ENCODE measurements at regions not wholly inside any gene's neighbourhood (a gene's known extent, or its start where the extent isn't known, plus 50 kb on each side); places are given as distances from the start of the nearest gene placed in this dataset.

DNA sequence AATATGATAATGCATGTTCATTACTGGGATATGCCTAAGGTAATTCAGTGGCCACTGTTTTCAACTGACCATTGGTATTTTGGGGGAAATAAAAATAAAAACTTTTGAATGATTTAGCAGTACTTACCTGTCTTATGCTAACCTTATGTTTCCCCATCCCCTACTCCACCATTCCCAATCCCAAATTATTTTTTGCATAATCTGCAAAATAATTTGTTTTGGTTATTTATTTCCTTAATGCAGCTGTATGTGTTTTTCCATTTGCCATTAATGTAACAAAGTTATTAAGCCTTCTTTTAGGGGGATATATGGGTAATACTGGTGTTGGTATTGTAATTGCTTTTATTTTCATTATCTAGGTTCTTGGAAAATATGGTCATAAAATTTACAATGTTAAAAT, 213.9 kb upstream of the GULP1 start:
- no peak for DNase-seq

- DNase-seq: no peak
Observed at GRCh38 chr2:188078534-188078933, 213.1 kb upstream of the GULP1 start.

- DNase-seq: no peak
Observed at GRCh38 chr2:188079196-188079595, 212.5 kb upstream of the GULP1 start.

GRCh38 chr2:188085421-188085820, 206.3 kb upstream of the GULP1 start:
- DNase-seq: no peak

DNA sequence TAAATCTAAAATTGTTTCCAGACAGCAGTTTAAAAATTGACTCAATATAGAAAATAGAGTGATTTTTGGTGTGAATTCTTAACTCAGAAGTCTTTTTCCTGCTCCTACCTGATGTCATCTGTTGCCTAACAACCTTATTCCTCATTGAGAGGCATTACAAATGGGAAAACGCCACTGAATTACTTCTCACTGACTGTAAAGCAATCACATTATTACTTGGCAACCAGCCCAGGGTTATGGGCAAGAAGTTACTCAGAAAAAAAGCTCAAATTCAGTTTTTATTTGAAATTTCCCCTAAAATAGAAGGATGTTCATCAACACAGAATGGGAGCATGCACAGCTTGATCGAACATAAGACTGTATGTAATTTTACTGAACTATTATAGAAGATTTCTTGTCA, 201.8 kb upstream of the GULP1 start:
- no peak for DNase-seq

GRCh38 chr2:188091220-188091619, 200.5 kb upstream of the GULP1 start:
- no peak for DNase-seq

DNA sequence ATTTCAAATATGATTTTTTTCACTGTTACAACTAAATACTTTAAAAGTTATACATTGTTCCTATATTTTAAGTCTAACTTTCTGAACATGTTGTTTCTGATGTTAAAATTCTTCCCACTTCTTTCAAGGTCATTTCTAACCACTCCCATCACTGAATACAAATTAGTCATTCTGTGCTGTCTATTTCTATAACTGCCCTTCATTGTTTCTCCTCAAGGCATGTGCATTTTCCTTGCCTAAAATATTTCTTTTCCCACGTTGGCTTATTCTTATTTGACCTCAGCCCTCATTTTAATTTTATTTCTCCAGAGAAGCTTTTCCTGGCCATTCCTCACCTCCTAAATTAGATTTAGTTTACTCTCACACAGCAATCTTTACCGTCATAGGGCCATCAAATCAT, 198.9 kb upstream of the GULP1 start:
- DNase-seq: no peak

DNA sequence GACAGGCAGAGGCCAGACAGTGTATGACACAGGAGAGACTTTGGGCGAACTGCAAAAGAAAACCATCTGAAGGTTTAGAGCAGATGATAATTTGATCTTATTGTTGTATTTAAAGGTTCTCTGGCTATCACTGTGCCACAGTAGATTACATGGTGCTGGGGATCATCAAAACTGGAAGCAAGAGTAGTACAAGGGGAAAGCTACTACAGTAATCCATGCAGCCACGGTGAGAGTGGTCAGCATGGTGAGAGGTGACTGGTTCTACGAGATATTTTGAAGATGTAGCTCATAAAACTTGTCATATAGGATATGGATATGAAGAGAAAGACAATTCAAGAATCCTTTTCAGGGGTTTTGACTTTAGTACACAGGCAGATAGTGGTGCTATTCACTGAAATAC, 194.8 kb upstream of the GULP1 start:
- DNase-seq: no peak

- no peak for DNase-seq
Observed at GRCh38 chr2:188102881-188103280, 188.8 kb upstream of the GULP1 start.

- DNase-seq: no peak
Observed at GRCh38 chr2:188114014-188114413, 177.7 kb upstream of the GULP1 start.

- no peak for DNase-seq
Observed at GRCh38 chr2:188117706-188118105, 174.0 kb upstream of the GULP1 start.

DNA sequence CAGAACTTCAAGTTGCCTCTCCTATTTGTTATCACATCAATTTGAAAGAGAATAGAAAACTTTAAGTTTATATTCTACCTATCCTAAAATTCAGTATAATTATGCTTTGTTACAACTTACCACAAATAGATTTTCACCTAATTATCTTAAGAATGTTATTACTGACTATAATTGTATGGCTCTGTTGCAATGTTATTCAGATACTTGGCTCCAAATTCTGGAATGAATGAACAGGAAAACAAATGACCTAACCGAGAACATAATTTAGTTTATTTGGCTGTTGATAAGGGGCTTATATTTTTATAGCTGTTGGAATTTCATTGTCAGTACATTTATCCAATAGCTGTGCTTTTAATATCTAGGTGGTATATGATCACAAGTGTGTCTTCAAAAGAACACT, 173.2 kb upstream of the GULP1 start:
- no peak for DNase-seq

GRCh38 chr2:188119112-188119838, 172.4 kb upstream of the GULP1 start:
- no peak for DNase-seq

DNA sequence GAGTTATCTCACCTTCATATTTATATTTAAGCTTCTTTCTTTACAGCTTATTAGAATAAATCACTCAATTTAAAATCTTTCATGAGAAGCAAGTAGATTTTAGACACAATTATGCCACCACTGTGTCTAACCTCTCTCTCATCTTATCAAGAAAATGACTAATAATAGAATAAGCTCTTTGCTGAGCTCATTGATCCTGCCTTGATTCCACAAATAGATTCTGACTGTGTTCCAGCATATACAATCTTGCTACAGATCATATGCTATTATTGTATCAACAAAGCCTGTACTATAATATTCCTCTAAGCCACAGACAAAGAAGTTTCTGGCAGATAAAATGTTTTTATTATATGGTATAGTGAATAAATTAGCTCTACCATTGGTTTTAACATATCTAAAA, 168.7 kb upstream of the GULP1 start:
- DNase-seq: no peak

- DNase-seq: no peak
Observed at GRCh38 chr2:188129677-188130076, 162.0 kb upstream of the GULP1 start.

DNA sequence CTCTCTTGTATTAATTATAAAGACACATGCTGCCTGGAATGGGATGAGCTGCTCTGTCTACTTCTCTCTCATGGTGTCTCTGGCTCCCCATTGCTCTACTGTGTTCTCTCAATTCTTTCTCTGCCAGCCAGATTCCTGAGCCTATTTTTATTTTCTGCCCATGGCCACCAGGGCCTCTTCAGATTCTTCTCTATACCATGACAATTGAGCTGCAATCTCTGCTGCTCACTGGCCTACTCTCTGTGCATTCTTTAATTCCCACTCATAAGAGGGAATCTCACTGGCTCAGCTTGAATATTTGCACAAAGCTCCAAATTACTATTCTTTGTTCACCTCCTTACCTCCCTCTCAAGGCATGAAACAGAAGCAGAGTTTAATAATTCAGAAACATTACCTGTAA, 161.4 kb upstream of the GULP1 start:
- DNase-seq: no peak

DNA sequence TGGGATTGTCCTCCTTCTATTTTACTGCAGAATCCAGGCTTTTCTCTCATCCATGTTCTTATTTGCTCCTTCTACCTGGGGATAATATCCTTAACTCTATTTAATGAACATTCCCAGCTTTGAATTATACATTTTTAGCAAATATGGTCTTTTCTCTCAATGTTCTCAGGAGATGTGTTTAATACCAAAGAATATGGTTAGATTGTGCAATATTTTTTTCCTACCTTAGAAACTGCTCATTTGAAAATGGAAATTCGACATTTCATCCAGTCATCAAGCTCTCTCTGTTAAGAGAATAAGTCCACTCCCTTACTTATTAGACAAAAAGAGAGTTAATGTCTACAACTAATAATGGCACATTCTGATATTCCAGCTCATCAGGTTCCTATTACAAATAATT, 160.4 kb upstream of the GULP1 start:
- no peak for DNase-seq

DNA sequence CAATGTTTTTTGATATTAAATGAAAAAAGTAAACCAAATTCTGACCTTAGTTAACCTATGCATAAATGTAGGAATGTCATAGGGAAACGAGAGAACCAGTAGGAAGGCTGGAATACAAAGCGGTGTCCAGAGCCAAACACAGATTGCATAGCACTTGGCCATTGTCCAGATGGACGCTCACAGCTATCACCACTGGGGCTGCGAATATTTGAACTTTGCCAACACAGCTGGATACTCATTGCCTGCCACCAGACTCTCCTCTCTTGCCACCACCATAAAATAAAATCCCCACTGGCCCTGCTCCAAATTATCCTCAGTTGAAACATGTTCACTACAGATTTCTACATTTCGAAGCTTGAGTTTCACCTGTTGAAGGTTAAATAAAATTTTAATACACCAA, 159.3 kb upstream of the GULP1 start:
- peak; percentile 89 to 90 for DNase-seq

- DNase-seq: no peak
Observed at GRCh38 chr2:188134241-188134640, 157.4 kb upstream of the GULP1 start.

GRCh38 chr2:188138313-188138712, 153.4 kb upstream of the GULP1 start:
- DNase-seq: no peak

DNA sequence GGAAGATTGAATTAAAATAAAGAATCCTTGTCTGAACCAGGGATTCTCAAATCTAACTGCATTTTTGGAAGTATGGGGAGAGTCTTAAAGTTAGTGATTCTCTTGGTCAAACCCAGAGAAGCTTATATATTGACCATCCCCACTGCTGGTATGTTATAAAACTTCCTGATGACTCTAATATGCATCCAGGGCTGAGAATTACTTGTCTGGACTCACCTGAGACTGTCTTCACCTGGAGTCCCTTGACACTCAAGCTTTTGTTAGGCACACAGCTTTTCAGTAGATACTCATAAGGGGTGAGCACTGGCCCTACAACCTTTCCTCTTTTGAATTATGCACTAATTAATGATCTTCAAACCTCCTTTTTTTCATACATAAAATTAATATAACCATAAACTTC, 149.6 kb upstream of the GULP1 start:
- no peak for DNase-seq

GRCh38 chr2:188142636-188143295, 148.9 kb upstream of the GULP1 start:
- no peak for DNase-seq

- no peak for DNase-seq
Observed at GRCh38 chr2:188145885-188146284, 145.8 kb upstream of the GULP1 start.

DNA sequence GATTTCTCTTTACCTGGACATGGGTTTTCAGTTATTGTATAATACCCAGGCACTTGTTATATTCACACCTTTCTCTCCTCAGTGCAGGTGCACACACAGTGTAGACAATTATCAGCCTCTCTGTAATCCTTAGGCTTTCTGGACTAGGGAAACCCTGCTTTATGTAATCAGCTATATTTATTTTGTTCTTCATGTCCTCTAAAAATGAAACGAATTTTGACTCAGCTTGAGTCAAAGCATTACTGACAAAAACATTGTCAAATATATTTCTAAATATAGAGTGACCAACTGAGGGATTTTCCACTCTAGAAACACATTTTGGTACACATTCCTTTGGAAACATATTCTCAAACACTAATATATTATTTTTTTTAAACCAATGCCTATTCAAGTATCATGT, 144.8 kb upstream of the GULP1 start:
- no peak for DNase-seq

DNA sequence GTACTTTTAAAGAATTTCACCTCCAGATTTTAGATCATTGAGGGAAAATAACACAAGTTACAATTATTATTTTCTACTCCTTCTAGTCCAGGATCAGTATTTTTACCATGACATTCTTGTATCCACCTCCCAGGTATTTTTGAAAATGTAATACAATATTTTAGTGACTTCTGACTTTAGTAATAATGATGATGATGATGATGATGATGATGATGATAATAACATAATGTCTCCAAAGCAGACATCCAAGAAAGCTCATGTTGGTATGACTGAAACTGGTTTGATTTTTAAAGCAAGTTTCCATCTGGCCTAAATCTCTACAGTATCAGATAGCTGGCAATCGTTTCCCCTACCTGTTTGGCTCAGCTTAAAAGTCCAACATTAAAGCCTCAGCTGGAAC, 140.0 kb upstream of the GULP1 start:
- no peak for DNase-seq
